Endodermal cell (in vitro differentiated cells): ENCODE measurements at regions not wholly inside any gene's neighbourhood (a gene's known extent, or its start where the extent isn't known, plus 50 kb on each side); places are given as distances from the start of the nearest gene placed in this dataset.

ENCODE experiments used
- DNase-seq: peaks from one replicate; pipeline ENCODE4 v3.0.0-alpha.2; 2017
- H3K27ac ChIP-seq: 2 replicates; pipeline ENCODE4 v1.5.1; 2013; ENCODE audit warnings: mild to moderate bottlenecking, low read depth, low read length, moderate library complexity
- H3K27me3 ChIP-seq: 2 replicates; pipeline ENCODE4 v1.6.1; 2013; ENCODE audit warnings: mild to moderate bottlenecking, low read length, moderate library complexity; ENCODE audit not compliant: insufficient read depth, control insufficient read depth, poor library complexity, severe bottlenecking
- H3K36me3 ChIP-seq: 2 replicates; pipeline ENCODE4 v1.7.0; 2013; ENCODE audit warnings: mild to moderate bottlenecking, low read length, moderate library complexity; ENCODE audit not compliant: control insufficient read depth, insufficient read depth
- H3K4me1 ChIP-seq: one replicate; pipeline ENCODE4 v1.7.0; 2013; ENCODE audit warnings: low read length; ENCODE audit not compliant: control insufficient read depth, insufficient read depth
- H3K4me3 ChIP-seq: 2 replicates; pipeline ENCODE4 v1.5.1; 2013; ENCODE audit warnings: mild to moderate bottlenecking, low read length, moderate library complexity
- H3K9ac ChIP-seq: 2 replicates; pipeline ENCODE4 v1.6.1; 2013; ENCODE audit warnings: mild to moderate bottlenecking, low read length, moderate library complexity; ENCODE audit not compliant: poor library complexity, severe bottlenecking; ENCODE audit errors: extremely low read depth
- H3K9me3 ChIP-seq: 2 replicates; pipeline ENCODE4 v1.6.1; 2013; ENCODE audit warnings: mild to moderate bottlenecking, low read length, moderate library complexity; ENCODE audit not compliant: control insufficient read depth
- H3K27ac Mint-ChIP-seq: 2 replicates; pipeline ENCODE4 v1.8.0; 2020; ENCODE audit warnings: mixed read lengths
- H3K27me3 Mint-ChIP-seq: 2 replicates; pipeline ENCODE4 v1.8.0; 2021; ENCODE audit warnings: mild to moderate bottlenecking, mixed read lengths; ENCODE audit not compliant: insufficient read depth
- H3K36me3 Mint-ChIP-seq: 2 replicates; pipeline ENCODE4 v1.8.0; 2020; ENCODE audit warnings: low read depth, mixed read lengths
- H3K4me1 Mint-ChIP-seq: 2 replicates; pipeline ENCODE4 v1.8.0; 2020; ENCODE audit warnings: mixed read lengths
- H3K4me3 Mint-ChIP-seq: 2 replicates; pipeline ENCODE4 v1.8.0; 2020; ENCODE audit warnings: mild to moderate bottlenecking, moderate library complexity, mixed read lengths
- H3K9me3 Mint-ChIP-seq: 2 replicates; pipeline ENCODE4 v1.8.0; 2020; ENCODE audit warnings: mild to moderate bottlenecking, mixed read lengths
- WGBS, 2 experiments: methylation state at CpG; one replicate each; pipeline versions ENCODE4 v1.1.5 to v1.1.7; 2013; ENCODE audit warnings: missing lambda C conversion rate in 2 of 2, mixed read lengths in 1 of 2; ENCODE audit not compliant: insufficient coverage in 1 of 2, insufficient read length in 1 of 2; 5-methylcytosine and 5-hydroxymethylcytosine counted together
- TF ChIP-seq, protein P1 (sequence below): fragments of 200-600 bp; sonication (generic); conservative IDR thresholded peaks from 2 replicates; pipeline ENCODE4 v1.5.0; 2021; ENCODE audit warnings: antibody characterized with exemption, mild to moderate bottlenecking

DNA sequence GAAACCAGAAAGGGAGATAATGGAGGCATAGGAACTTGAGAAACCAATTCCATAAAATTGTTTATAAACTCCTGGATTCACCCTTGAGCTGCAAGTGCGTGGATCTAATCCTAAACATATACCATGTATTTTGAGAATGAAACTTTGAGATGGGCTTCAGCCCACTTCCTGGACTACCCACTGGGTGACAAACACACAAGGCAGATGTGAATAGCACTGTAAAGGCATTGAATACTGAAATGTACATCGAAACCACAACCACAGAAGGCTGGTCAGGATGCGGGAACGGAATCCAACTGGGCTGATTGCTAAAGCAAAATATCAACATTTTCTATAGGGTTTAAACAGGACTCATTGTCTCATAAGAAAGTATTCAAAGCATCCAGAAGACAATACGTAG lies 228.5 kb upstream of the ZEB2 start:
- DNase-seq = no peak
- Histone ChIP-seq H3K27ac (no peak overlapping the region), H3K36me3 (no peaks in the 10 kb centered on the region), H3K9ac (no peak overlapping the region), H3K4me1 (no peaks in the 10 kb centered on the region), H3K27me3 (no peaks in the 10 kb centered on the region), H3K4me3 (peak overlapping the region; percentile 26), H3K9me3 (peaks cover 50% of the 10 kb centered on the region)
- H3K27me3 Mint-ChIP-seq = no peaks in the 10 kb centered on the region
- peaks cover 68% of the 10 kb centered on the region for H3K9me3 Mint-ChIP-seq
- H3K27ac Mint-ChIP-seq = no peak overlapping the region
- TF ChIP-seq, protein P1, sequence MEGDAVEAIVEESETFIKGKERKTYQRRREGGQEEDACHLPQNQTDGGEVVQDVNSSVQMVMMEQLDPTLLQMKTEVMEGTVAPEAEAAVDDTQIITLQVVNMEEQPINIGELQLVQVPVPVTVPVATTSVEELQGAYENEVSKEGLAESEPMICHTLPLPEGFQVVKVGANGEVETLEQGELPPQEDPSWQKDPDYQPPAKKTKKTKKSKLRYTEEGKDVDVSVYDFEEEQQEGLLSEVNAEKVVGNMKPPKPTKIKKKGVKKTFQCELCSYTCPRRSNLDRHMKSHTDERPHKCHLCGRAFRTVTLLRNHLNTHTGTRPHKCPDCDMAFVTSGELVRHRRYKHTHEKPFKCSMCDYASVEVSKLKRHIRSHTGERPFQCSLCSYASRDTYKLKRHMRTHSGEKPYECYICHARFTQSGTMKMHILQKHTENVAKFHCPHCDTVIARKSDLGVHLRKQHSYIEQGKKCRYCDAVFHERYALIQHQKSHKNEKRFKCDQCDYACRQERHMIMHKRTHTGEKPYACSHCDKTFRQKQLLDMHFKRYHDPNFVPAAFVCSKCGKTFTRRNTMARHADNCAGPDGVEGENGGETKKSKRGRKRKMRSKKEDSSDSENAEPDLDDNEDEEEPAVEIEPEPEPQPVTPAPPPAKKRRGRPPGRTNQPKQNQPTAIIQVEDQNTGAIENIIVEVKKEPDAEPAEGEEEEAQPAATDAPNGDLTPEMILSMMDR = no peak
- no peak overlapping the region for H3K4me3 Mint-ChIP-seq
- H3K36me3 Mint-ChIP-seq = peaks cover 18% of the 10 kb centered on the region
- no peaks in the 10 kb centered on the region for H3K4me1 Mint-ChIP-seq
- WGBS, 2 experiments = 74 to 100% methylated on average over 3 to 5 of the region's 5 CpGs

DNA sequence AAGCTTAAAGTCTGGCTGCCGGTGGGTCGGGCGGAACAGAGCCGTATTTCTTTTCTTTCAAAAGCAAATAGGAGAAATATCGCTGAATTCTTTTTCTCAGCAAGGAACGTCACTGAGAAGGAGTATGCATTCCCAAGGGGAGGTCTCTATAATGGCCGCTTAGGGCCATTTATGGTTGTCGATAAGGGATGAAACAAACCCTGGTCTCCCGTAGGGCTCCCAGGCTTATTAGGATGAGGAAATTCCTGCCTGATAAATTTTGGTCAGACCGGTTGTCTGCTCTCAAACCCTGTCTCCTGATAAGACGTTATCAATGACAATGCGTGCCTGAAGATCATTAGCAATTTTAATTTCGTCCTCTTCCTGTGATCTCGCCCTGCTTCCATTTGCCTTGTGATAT lies 227.7 kb upstream of the ZEB2 start:
- Histone ChIP-seq H3K9me3 (peaks cover 50% of the 10 kb centered on the region), H3K27ac (no peak overlapping the region), H3K27me3 (no peaks in the 10 kb centered on the region), H3K4me1 (no peaks in the 10 kb centered on the region), H3K4me3 (peak overlapping the region; percentile 26), H3K9ac (no peak overlapping the region), H3K36me3 (no peaks in the 10 kb centered on the region)
- TF ChIP-seq, protein P1 = no peak
- Mint-ChIP-seq H3K4me3 (no peak overlapping the region), H3K27me3 (no peaks in the 10 kb centered on the region), H3K9me3 (peaks cover 68% of the 10 kb centered on the region), H3K4me1 (no peaks in the 10 kb centered on the region), H3K27ac (no peak overlapping the region), H3K36me3 (peaks cover 18% of the 10 kb centered on the region)
- 80 to 87% methylated on average over 13 to 14 of the region's 14 CpGs for WGBS, 2 experiments
- peak; percentile 61 for DNase-seq

DNA sequence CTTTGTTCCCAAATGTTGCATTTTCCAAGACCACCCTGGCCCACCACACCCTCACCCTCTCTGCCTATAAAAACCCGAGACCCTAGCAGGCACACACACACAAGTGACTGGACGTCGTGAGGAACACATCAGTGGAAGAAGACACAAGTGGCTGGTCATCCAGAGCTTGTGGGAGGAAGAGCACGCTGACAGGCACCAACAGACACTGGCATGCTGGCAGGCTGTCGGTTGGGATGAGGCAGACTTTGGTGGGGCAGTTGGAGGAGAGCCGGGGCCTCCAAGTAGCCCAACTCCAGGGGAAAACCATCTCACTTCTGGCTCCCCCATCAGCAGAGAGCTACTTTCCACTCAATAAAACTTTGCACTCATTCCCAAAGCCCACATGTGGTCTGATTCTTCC lies 225.5 kb upstream of the ZEB2 start:
- TF ChIP-seq, protein P1 = no peak
- DNase-seq = no peak
- Mint-ChIP-seq H3K27ac (no peak overlapping the region), H3K4me3 (no peak overlapping the region), H3K27me3 (no peaks in the 10 kb centered on the region), H3K4me1 (no peaks in the 10 kb centered on the region), H3K9me3 (peaks cover 60% of the 10 kb centered on the region), H3K36me3 (peaks cover 18% of the 10 kb centered on the region)
- Histone ChIP-seq H3K4me3 (no peak overlapping the region), H3K27me3 (no peaks in the 10 kb centered on the region), H3K27ac (no peak overlapping the region), H3K9me3 (peaks cover 44% of the 10 kb centered on the region), H3K36me3 (no peaks in the 10 kb centered on the region), H3K4me1 (no peaks in the 10 kb centered on the region), H3K9ac (no peak overlapping the region)
- 72 to 95% methylated on average over 2 to 6 of the region's 6 CpGs for WGBS, 2 experiments
